GM23338 (cell line): ENCODE measurements at regions not wholly inside any gene's neighbourhood (a gene's known extent, or its start where the extent isn't known, plus 50 kb on each side); places are given as distances from the start of the nearest gene placed in this dataset.
"Not testable (repeated sequence)": the region's sequence is repeated elsewhere in the genome, so short reads cannot be mapped to it uniquely, and the experiment has no call there.

Experiments
- CREB1 ChIP-seq: fragments of 250-450 bp; sonication (Bioruptor Pico); IDR thresholded peaks from 2 replicates; pipeline ENCODE4 v1.5.0; 2020; ENCODE audit warnings: low read depth, mild to moderate bottlenecking, moderate library complexity
- CTCF ChIP-seq, 2 experiments: fragments of 200-600 bp in 1 of 2; sonication (generic) in 1 of 2; conservative IDR thresholded peaks; 2 replicates each; pipeline versions ENCODE4 v1.5.1 to v1.6.1; 2016 to 2017; ENCODE audit warnings: antibody characterized with exemption in 2 of 2, low read depth in 2 of 2, mild to moderate bottlenecking in 2 of 2, moderate library complexity in 1 of 2
- ETS1 ChIP-seq: IDR thresholded peaks from 2 replicates; pipeline ENCODE4 v1.6.1; 2016; ENCODE audit warnings: antibody characterized with exemption
- EZH2 ChIP-seq: fragments of 200-600 bp; sonication (generic); IDR thresholded peaks from one replicate; pipeline ENCODE4 v1.8.0; 2017; ENCODE audit warnings: antibody characterized with exemption, mild to moderate bottlenecking, low read depth; ENCODE audit not compliant: unreplicated experiment
- EZH2phosphoT487 ChIP-seq: fragments of 200-600 bp; sonication (generic); IDR thresholded peaks from one replicate; pipeline ENCODE4 v1.8.1; 2018; ENCODE audit warnings: antibody characterized with exemption; ENCODE audit not compliant: unreplicated experiment
- JUNB ChIP-seq: IDR thresholded peaks from one replicate; pipeline ENCODE4 v1.6.1; 2016; ENCODE audit warnings: antibody characterized with exemption; ENCODE audit not compliant: unreplicated experiment
- NANOG ChIP-seq: IDR thresholded peaks from 2 replicates; pipeline ENCODE4 v1.6.1; 2016; ENCODE audit warnings: antibody characterized with exemption, borderline replicate concordance
- POLR2AphosphoS5 ChIP-seq: IDR thresholded peaks from 2 replicates; pipeline ENCODE4 v1.6.1; 2016; ENCODE audit warnings: antibody characterized with exemption, low read depth
- STAT1 ChIP-seq: IDR thresholded peaks from one replicate; pipeline ENCODE4 v1.6.1; 2016; ENCODE audit warnings: antibody characterized with exemption; ENCODE audit not compliant: unreplicated experiment
- ZNF114 ChIP-seq: fragments of 250-450 bp; sonication (Bioruptor Pico); IDR thresholded peaks from 2 replicates; pipeline ENCODE4 v1.5.0; 2020; ENCODE audit warnings: mild to moderate bottlenecking, moderate library complexity
- ZNF331 ChIP-seq: fragments of 250-450 bp; sonication (Bioruptor Pico); IDR thresholded peaks from 2 replicates; pipeline ENCODE4 v1.5.0; 2020; ENCODE audit warnings: low read depth, mild to moderate bottlenecking, moderate library complexity
- TF ChIP-seq, protein P1 (sequence below): IDR thresholded peaks from one replicate; pipeline ENCODE4 v1.6.1; 2018; ENCODE audit warnings: antibody characterized with exemption; ENCODE audit not compliant: unreplicated experiment
- TF ChIP-seq, protein P2 (sequence below): fragments of 250-450 bp; sonication (Bioruptor Pico); IDR thresholded peaks from 2 replicates; pipeline ENCODE4 v1.5.0; 2020; ENCODE audit warnings: mild to moderate bottlenecking, moderate library complexity

- not testable (repeated sequence) for TF ChIP-seq EZH2; CTCF (conservative IDR thresholded peaks at IDR 0.05; ENCODE audit: low read depth in 2 of 2); ETS1; POLR2AphosphoS5; CREB1 (CRISPR knock-in tag); ZNF114 (CRISPR knock-in tag); EZH2phosphoT487; ZNF331 (CRISPR knock-in tag); JUNB; STAT1; NANOG
- TF ChIP-seq, protein P1, sequence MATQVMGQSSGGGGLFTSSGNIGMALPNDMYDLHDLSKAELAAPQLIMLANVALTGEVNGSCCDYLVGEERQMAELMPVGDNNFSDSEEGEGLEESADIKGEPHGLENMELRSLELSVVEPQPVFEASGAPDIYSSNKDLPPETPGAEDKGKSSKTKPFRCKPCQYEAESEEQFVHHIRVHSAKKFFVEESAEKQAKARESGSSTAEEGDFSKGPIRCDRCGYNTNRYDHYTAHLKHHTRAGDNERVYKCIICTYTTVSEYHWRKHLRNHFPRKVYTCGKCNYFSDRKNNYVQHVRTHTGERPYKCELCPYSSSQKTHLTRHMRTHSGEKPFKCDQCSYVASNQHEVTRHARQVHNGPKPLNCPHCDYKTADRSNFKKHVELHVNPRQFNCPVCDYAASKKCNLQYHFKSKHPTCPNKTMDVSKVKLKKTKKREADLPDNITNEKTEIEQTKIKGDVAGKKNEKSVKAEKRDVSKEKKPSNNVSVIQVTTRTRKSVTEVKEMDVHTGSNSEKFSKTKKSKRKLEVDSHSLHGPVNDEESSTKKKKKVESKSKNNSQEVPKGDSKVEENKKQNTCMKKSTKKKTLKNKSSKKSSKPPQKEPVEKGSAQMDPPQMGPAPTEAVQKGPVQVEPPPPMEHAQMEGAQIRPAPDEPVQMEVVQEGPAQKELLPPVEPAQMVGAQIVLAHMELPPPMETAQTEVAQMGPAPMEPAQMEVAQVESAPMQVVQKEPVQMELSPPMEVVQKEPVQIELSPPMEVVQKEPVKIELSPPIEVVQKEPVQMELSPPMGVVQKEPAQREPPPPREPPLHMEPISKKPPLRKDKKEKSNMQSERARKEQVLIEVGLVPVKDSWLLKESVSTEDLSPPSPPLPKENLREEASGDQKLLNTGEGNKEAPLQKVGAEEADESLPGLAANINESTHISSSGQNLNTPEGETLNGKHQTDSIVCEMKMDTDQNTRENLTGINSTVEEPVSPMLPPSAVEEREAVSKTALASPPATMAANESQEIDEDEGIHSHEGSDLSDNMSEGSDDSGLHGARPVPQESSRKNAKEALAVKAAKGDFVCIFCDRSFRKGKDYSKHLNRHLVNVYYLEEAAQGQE = not testable (repeated sequence)
- TF ChIP-seq, protein P2, sequence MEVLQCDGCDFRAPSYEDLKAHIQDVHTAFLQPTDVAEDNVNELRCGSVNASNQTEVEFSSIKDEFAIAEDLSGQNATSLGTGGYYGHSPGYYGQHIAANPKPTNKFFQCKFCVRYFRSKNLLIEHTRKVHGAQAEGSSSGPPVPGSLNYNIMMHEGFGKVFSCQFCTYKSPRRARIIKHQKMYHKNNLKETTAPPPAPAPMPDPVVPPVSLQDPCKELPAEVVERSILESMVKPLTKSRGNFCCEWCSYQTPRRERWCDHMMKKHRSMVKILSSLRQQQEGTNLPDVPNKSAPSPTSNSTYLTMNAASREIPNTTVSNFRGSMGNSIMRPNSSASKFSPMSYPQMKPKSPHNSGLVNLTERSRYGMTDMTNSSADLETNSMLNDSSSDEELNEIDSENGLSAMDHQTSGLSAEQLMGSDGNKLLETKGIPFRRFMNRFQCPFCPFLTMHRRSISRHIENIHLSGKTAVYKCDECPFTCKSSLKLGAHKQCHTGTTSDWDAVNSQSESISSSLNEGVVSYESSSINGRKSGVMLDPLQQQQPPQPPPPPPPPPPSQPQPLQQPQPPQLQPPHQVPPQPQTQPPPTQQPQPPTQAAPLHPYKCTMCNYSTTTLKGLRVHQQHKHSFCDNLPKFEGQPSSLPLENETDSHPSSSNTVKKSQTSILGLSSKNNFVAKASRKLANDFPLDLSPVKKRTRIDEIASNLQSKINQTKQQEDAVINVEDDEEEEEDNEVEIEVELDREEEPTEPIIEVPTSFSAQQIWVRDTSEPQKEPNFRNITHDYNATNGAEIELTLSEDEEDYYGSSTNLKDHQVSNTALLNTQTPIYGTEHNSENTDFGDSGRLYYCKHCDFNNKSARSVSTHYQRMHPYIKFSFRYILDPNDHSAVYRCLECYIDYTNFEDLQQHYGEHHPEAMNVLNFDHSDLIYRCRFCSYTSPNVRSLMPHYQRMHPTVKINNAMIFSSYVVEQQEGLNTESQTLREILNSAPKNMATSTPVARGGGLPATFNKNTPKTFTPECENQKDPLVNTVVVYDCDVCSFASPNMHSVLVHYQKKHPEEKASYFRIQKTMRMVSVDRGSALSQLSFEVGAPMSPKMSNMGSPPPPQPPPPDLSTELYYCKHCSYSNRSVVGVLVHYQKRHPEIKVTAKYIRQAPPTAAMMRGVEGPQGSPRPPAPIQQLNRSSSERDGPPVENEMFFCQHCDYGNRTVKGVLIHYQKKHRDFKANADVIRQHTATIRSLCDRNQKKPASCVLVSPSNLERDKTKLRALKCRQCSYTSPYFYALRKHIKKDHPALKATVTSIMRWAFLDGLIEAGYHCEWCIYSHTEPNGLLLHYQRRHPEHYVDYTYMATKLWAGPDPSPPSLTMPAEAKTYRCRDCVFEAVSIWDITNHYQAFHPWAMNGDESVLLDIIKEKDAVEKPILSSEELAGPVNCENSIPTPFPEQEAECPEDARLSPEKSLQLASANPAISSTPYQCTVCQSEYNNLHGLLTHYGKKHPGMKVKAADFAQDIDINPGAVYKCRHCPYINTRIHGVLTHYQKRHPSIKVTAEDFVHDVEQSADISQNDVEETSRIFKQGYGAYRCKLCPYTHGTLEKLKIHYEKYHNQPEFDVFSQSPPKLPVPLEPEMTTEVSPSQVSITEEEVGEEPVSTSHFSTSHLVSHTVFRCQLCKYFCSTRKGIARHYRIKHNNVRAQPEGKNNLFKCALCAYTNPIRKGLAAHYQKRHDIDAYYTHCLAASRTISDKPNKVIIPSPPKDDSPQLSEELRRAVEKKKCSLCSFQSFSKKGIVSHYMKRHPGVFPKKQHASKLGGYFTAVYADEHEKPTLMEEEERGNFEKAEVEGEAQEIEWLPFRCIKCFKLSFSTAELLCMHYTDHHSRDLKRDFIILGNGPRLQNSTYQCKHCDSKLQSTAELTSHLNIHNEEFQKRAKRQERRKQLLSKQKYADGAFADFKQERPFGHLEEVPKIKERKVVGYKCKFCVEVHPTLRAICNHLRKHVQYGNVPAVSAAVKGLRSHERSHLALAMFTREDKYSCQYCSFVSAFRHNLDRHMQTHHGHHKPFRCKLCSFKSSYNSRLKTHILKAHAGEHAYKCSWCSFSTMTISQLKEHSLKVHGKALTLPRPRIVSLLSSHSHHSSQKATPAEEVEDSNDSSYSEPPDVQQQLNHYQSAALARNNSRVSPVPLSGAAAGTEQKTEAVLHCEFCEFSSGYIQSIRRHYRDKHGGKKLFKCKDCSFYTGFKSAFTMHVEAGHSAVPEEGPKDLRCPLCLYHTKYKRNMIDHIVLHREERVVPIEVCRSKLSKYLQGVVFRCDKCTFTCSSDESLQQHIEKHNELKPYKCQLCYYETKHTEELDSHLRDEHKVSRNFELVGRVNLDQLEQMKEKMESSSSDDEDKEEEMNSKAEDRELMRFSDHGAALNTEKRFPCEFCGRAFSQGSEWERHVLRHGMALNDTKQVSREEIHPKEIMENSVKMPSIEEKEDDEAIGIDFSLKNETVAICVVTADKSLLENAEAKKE (CRISPR knock-in tag) = not testable (repeated sequence)
Observed at GRCh38 chr22:12629815-12630214, 2898.2 kb upstream of the OR11H1 start.
